Activated T-helper 1 cell treated with anti-CD3 and anti-CD28 coated beads, Interleukin-2, amount 50 U/mL, for 16 hours (primary cell): ENCODE measurements at regions not wholly inside any gene's neighbourhood (a gene's known extent, or its start where the extent isn't known, plus 50 kb on each side); places are given as distances from the start of the nearest gene placed in this dataset.

Source experiments
- DNase-seq, 2 donors: peaks; one replicate each; pipeline ENCODE4 v3.0.0-alpha.2; 2020; ENCODE audit warnings: low read depth in 1 of 2, low spot score in 1 of 2

DNA sequence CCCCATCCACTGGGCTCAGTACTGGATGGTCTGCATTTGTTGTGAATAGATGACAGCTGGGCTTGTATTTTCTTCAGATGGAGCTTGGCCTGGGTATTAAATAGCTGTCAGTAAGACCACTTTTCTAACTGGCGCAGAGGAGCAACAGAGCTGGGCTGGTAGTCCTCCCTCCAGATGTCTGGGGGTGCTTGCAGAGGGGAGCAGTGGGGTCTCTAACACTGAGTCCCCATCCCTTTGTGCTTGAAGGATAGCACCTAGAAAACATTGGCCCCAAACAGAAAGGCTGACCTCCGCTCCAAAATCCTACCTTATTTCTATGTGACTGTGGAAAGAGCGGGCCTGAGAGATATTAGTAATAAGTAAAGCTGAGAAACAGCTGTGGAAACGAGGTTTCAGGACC lies 131.6 kb upstream of the E2F8 start:
- no peak for DNase-seq

DNA sequence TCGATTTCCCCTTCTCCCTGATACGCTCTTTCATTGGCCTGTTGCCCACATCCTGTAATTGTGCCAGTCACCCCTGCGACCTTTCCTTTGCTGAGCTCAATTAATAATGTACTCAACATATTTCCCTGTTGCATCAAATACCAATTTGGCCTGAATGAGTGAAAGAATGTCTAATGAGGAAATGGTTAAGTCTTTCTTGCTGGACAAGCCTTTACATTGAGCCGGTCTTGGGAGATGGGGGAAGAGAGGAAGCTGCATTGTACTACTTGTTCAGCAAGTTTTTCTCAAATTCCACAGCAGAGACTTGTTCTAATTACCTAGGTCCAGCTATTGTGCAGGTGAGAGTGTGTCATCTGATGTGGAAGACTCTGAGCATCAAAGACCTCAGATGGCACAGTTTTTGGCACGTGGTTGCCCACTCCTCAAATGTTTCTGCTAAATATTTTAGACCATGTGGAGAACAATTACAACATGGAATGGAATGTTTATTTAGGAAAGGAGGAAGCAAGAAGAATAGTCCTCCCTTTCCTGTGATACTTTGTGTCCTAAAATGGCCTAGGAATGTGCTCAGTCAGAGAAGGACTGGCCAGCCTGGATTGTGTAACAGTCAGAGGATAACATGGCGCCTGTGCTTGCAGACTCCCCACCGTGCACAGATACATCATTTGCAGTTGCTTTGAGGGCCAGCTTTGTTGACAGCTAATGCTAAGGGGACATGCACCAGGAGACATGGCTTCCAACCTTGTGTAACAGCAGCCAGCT lies 129.5 kb upstream of the E2F8 start:
- no peak for DNase-seq

- DNase-seq = no peak
Observed at GRCh38 chr11:19368726-19369375, 128.1 kb upstream of the E2F8 start.

DNA sequence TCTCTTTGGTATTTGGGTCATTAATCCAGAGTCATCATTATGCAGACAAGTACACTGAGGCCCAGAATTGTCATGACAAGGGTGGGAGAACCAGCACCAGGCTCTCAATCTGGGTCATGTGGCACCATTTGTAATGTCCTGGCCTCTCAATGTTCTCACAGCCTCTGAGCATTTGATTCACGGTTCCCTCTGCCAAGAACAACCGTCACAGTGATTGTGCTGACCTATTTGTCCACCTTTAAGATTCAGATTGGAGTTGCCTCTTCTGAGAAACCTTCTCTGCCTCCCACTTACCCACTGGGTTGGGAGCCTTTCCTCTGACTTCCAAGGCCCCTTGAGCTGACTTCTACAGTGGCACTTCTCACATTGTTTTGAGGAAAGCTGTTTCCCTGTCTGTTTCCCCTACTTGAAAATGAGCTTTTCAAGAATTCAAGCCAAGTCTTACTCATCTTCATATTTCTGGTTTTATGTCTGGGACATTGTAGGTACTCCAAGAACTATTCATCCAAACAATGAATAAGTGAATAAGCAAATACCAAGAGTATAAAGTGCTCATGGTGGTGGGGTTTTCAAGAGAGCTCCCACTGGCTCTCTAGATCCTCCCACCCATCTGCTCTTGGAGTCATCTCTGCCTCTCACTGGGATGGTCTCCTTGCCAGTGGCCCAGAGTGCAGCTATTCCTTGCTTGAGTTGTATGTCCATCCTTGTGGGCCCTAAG lies 126.4 kb upstream of the E2F8 start:
- DNase-seq = no peak

DNA sequence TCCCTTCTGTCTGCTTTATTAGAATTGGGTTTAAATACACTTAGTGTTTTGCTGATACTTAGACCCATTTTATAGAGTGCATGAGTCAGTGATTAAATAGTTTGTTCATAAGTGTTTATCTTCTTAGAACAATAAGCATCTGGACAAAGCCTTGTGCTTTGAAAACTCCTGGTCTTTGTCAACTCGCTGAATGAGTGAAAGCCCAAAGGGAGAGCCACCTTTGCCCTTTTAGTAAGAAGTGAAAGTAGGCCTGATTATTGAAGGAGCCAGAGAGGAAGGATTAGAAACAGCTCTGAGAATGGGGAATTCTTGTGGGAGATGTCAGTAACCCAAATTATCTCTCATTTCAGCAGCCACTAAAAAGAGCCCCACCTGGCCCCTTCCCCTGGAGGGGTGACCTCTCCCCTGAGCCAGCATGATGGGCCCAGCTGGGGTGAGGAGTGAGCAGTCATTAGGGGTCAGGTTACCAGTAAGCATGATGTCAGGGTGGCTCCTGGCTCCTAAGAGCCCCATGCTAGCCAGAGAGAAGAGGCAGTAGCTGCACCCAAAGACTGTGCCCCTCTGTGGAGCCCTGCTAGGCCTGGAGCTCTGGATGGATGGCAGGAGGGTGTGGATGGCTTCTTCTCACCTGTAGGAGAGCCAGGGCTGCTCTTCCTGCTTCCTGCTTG lies 125.1 kb upstream of the E2F8 start:
- DNase-seq = no peak

DNA sequence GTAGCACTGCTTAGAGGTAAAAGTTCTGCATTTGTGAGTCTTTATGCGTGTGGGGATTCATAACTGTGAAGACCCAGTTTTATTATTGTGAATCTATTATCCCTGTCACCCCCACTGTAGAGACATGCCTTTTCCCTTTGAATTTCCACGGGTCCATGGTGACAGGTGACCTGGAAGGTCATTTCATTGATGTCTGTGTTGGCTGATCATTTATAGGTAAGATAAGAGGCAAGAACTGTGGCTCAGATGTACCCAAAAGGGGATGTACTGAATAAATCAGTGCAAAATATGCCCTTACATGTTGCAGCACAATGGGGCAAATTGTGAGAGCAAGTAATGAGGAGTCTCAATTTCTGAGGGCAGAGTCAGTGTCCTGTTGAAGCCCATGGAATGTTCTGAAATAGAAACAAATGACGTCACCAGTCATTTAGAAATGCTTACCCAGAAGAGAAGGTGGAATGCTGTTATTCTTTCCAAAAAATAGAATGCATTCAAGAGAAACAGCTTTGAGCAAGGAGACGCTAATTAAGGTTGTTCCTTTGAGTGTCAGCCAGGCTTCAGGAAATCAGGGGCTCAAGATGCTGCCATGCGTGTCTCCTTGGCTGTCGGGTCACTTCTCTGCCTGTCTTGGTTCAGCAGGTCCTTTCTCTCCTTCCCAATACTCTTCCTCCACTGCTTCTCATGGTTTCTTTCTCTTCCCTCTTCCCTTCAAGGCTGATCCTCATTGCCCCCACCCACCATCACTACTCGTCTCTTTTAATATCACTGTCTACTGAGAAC lies 118.7 kb upstream of the E2F8 start:
- no peak for DNase-seq

DNA sequence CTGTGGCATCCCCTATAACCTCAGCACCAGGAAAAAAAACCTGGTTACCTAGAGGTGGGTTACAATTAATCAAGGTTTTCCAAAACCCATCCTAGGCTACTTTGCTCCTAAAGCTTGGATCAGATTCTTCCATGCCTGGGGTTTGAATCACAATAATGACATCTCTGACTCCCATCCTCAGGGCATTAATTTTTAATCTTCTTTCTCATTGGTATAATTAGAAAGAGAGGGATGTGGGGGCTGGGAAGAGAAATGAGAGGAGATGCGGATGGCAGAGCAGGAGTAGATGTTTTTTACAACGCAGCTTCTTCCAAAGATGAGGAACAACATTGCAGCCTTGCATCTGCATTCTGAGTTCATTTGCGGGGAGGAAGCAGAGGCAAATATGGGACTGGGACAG lies 117.2 kb upstream of the E2F8 start:
- no peak for DNase-seq

DNA sequence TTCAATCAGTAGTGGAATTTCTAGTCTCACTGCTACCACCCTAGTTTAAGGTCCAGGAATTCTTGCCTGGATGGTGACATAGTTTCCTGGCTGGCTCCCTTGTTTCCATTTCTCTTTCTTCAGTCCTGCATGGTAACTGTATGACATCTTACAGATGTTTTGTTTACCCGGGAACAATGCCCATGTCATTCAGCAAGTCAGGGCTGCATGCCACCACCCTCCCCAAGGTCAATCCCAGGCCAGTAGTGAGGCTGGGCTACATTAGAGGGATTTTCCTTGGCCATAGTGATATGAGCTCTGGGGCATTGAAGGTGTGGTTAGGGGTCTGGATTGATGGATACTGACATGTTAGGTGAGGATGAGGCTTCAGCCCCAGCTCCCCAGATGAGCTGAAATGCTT lies 114.9 kb upstream of the E2F8 start:
- DNase-seq = no peak

DNA sequence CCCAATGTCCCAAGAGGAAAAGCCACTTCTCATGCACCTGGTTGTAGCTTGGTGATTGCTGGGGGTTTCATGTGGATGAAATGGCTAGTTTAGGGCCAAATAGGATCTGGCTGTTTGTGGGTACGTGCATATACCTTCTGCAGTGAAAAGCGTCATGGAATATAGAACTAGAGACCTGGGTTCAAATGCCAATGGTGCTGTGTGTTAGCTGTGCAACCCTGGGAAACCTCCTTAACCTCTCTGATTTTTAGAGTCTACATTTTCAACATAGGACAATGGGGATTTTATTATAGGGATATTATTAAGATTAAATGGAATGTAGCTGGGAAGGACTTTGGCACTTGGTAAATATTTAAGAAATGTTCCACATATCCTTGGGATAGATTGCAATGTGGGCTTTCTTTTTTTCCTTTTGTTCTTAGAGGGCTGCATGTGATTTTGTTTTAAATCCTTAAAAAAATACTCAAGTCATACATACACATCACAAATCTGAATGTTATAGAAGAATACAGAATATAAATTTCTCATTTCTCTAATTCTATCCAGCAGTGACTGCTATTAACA lies 112.6 kb upstream of the E2F8 start:
- no peak for DNase-seq

DNA sequence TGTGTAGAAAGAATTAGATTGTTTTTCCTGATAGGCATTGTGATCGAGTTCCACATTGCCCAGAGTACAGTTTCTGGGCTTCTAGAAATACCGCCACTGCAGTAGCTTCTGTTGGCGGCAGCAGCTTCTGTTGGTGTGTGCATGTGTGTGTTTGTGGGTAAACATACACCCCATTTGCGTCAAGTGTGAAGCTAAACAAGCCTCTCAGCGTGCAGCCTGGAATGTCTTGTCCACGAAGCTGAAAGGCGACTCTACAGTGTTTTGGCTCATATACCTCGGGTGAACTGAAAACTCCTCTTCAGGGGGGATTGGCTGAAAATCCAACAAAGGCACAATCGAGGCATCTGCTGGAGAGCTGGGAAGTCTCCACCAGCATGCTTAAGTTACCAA lies 112.0 kb upstream of the E2F8 start:
- no peak for DNase-seq

DNA sequence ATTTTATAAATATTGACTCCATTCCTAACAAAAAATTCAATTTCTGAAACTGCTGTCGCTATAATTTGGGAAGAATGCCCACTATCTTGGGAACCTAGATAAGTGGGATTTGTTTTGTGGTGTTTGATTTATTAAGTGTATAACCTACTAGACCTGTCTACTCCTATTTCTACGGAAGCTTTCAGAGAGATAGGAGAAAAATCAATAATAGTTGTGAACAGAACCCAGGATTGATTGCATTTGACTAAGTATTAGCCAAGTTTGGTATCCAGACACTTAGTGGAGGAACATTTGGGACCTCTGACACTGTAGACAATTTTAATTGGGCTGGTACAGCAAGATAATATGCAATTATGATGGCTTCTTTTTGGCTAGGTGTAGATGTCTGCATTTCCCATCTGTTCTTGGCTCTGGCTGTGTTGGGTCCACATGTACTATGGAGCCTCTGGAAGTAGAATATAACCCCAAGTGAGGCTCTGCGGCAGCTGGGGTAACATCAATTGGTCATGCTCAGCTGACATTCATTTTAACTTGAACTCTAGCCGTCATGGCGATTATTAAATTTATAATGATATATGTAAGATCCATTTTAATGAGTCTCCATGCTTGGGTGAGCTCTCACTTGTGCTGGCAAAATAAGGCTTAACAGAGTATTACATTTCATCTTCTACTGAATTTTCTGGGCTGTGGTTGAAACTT lies 111.5 kb upstream of the E2F8 start:
- no peak for DNase-seq

GRCh38 chr11:19351426-19351825 lies 110.7 kb upstream of the E2F8 start:
- no peak for DNase-seq

DNA sequence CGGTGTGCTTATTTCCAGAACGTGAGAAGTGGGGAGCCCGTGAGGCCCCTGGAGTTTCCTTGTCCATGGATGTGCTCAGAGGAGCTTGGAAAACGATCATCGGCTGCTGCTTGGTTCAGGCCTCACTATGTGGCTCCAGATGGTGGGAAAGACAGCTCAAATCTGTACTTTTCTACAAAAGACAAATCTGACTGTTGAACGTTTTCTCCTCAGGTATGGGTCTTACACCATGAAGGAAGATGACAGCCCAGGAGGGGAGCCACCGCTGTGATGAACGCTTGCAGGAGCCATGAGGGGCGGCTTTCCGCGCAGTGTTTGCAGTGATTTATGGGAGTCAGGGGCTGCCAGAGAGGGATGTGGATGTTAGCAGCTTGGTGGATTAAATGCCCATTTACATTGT lies 109.4 kb upstream of the E2F8 start:
- no peak for DNase-seq

DNA sequence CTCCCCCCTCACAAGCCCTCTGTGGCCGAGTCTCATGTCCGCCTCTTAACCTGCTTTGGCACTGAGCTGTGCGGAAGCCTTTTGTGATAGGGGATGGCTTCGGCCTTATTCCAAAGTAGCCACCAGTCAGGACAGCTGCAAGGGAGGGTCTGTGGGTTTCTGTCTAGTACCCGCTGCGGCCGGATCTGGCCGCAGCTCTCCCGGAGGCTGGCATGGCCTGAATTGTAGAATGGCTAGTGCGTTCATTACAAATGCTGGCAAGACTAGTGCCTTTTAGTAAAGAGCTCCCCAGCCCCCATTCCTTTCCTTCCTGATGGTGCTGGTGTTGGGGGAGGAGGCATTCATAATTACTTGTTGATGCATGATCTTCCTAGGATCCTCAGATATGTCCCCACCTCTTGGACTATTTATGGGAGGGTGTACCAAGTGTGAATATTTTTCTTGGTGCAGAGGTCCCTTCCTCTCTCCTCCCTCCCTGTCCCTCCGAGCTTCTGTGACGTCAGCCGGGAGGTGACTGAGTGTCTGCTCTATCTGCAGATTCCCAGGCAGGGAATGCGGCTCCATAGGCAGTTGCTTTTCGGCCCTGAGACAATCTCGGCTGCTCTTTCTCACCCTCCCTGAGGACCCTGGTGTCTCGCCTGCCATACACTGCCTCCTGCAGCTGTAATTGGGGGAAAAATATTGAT lies 108.7 kb upstream of the E2F8 start:
- no peak for DNase-seq

DNA sequence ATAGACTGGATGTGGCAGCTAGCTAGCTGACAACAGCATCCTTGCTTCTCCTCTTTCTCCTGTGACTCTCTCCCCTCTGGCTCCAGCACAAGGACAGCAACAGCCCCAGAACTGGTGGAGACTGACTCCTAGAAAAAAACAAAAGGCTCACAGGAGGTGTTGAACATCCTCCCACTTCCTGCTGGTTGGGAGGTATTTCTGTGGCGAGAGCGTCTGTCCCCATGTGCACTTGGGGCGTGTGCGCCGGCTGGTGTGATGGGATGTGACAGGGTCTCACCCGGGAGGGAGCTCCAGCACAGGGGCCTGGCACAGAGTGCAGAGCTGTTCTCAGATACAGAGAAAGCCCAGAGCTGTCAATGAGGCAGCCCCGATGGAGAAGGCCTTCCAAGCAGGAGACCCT lies 107.2 kb upstream of the E2F8 start:
- DNase-seq = no peak

DNA sequence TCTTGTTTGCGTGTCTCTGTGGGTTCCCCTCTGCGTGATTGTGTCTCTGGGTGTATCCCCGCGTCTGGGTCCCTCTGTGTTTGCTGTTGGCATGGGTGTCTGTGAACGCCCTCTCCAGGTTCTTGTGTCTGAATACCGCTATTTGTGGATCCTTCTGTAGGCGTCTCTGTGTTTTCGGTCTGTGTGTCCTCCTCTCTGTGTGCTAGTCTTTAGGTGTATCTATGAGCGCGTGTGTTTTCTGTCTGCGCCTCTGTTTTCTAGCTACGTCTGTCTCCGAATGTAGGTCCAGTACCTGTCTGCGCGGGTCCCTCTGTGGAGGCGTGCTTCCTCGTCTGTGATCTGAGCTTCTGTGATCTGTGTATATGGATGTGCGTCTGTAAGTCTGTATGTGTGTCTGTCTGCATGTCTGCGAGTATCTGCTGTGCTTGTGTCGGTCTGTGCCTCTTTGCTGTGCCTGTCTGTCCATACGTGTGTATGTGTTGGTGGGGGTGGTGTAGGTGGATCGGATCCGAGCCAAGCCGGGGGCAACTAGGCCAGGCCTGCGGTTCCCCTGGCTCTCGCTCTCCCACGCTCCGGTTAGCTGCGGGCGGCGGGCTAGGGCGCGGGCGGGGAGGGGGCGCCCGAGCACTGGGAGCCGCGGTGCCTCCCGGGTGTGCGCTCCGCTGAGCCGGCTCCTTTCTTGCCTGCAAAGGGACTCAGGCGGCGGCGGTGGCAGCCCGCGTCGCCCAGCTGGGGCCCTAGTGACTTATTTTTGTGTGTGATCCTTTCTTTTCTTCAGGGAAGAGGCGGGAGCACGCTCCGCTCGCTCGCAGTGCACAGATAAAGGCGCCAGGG lies 105.3 kb upstream of the E2F8 start:
- DNase-seq = no peak

- DNase-seq = no peak
Observed at GRCh38 chr11:19345519-19345847, 104.7 kb upstream of the E2F8 start.

DNA sequence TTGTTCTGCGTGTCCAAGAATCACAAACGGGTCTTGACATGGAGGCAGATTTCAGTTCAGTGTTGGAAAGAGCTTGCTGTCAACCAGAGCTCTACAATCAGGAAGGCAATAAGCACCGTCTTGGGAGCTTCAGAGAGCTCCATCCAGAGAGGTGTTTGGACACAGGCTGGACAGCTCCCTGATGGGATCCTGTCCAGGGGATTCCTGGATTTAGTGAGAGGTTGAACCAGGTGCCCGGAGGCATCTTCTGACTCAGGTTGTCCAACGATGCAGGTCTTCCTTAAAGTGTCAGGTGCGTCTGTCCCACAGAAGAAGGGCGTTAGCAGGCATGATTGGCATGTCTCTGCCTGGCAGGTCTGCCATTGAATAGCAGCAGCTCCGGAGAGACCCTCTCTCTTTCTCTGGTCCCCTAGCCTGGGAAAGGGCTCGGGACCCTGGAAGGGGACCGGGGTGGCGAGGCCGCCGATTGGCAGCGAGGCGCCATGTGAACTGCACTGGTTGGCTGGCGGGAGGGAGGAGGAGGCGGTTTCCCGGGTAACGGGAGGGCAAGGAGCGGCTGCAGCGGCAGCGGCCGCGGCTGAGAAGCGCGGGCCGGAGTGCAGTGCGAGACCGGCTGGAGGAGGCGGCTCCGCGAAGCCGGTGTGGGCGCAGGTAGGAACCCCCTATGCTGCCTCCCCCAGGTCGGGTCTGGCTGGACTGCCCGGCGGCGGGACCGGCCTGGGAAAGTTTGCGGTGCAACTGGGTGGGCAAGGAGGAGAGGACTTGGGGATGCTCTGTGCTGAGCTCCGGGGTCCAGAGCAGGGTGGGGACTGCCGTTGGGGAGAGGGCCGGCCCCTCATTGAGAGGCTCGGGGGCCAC lies 104.1 kb upstream of the E2F8 start:
- no peak for DNase-seq
